ENCODE measurements at regions not wholly inside any gene's neighbourhood (a gene's known extent, or its start where the extent isn't known, plus 50 kb on each side); places are given as distances from the start of the nearest gene placed in this dataset.

DNA sequence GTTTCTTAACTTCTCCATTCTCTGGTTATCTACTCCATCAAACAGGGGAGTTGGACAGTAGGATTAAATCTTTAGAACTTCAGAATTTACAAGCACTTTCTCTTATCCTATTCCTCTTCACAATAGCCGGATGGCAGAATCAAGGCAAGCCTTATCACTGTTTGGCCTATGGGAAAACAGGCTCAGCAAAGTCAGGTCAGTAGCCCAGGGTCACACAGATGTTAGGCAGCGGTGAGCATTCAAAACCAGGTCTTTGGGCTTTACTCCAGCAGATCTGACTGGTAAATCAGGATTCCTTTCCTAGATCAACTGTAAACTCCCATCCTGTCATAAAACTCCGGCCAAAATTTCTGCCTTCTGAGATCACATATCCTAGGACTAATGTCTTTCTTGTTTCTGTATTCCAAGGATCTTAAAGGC, 258.4 kb downstream of the OPA1 start (continued):
- TF ChIP-seq BRCA1 (IDR thresholded peaks at IDR 0.05; ENCODE audit: low read depth, low read length) = no peak

All from H1 (cell line).